AG10803 (cell line): ENCODE measurements at regions not wholly inside any gene's neighbourhood (a gene's known extent, or its start where the extent isn't known, plus 50 kb on each side); places are given as distances from the start of the nearest gene placed in this dataset.

Source experiments
- DNase-seq: peaks from one replicate; pipeline ENCODE4 v3.0.0; 2010; ENCODE audit warnings: low read depth
- H3K4me3 ChIP-seq: 2 replicates; pipeline ENCODE4 v1.5.1; 2011; ENCODE audit warnings: mild to moderate bottlenecking, low read length, control low read depth
- CTCF ChIP-seq: conservative IDR thresholded peaks from 2 replicates; pipeline ENCODE4 v1.5.1; 2011; ENCODE audit warnings: mild to moderate bottlenecking, low read length, control low read depth, inconsistent platforms

GRCh38 chr19:30281906-30282305, 90.3 kb upstream of the ZNF536 start:
- H3K4me3 ChIP-seq: no peak overlapping the region
- no peak for TF ChIP-seq CTCF
- DNase-seq: no peak

GRCh38 chr19:30283556-30283955, 88.6 kb upstream of the ZNF536 start:
- TF ChIP-seq CTCF: no peak
- no peak overlapping the region for H3K4me3 ChIP-seq
- DNase-seq: no peak

- no peak for TF ChIP-seq CTCF
- no peak for DNase-seq
- H3K4me3 ChIP-seq: no peak overlapping the region
Measured at GRCh38 chr19:30284209-30284608, 88.0 kb upstream of the ZNF536 start.

- no peak overlapping the region for H3K4me3 ChIP-seq
- DNase-seq: no peak
- TF ChIP-seq CTCF: no peak
Measured at GRCh38 chr19:30284885-30285284, 87.3 kb upstream of the ZNF536 start.

- DNase-seq: no peak
- TF ChIP-seq CTCF: no peak
Measured at GRCh38 chr19:30286378-30286777, 85.8 kb upstream of the ZNF536 start.

GRCh38 chr19:30287259-30287658, 84.9 kb upstream of the ZNF536 start:
- H3K4me3 ChIP-seq: no peak overlapping the region
- TF ChIP-seq CTCF: no peak
- DNase-seq: no peak

More at GRCh38 chr19:30286378-30286777, 85.8 kb upstream of the ZNF536 start:
- H3K4me3 ChIP-seq: no peak overlapping the region

GRCh38 chr19:30287973-30288372, 84.2 kb upstream of the ZNF536 start:
- no peak for TF ChIP-seq CTCF
- DNase-seq: no peak
- H3K4me3 ChIP-seq: no peak overlapping the region
